Activated naive CD8-positive, alpha-beta T cell treated with anti-CD3 and anti-CD28 coated beads for 36 hours (primary cell): ENCODE measurements at regions not wholly inside any gene's neighbourhood (a gene's known extent, or its start where the extent isn't known, plus 50 kb on each side); places are given as distances from the start of the nearest gene placed in this dataset.

Source experiments
- DNase-seq: peaks from one replicate; pipeline ENCODE4 v3.0.0; 2021
- H3K27ac Mint-ChIP-seq: one replicate; pipeline ENCODE4 v1.8.0; 2022; ENCODE audit warnings: mild to moderate bottlenecking, moderate library complexity, mixed read lengths
- H3K27me3 Mint-ChIP-seq: one replicate; pipeline ENCODE4 v1.8.0; 2022; ENCODE audit warnings: mild to moderate bottlenecking, mixed read lengths
- H3K36me3 Mint-ChIP-seq: one replicate; pipeline ENCODE4 v1.8.0; 2021; ENCODE audit warnings: mild to moderate bottlenecking, mixed read lengths
- H3K4me1 Mint-ChIP-seq: one replicate; pipeline ENCODE4 v1.8.0; 2021; ENCODE audit warnings: mixed read lengths
- H3K4me3 Mint-ChIP-seq: one replicate; pipeline ENCODE4 v1.8.0; 2022; ENCODE audit warnings: mild to moderate bottlenecking, moderate library complexity, mixed read lengths
- H3K9me3 Mint-ChIP-seq: one replicate; pipeline ENCODE4 v1.8.0; 2022; ENCODE audit warnings: mixed read lengths

GRCh38 chr3:107206945-107207344 is 170.3 kb upstream of the CCDC54 start:
- DNase-seq: no peak
- no peaks in the 10 kb centered on the region for H3K9me3 Mint-ChIP-seq
- H3K27ac Mint-ChIP-seq: no peak overlapping the region
- peaks cover 10% of the 10 kb centered on the region for H3K27me3 Mint-ChIP-seq
- no peaks in the 10 kb centered on the region for H3K36me3 Mint-ChIP-seq
- H3K4me3 Mint-ChIP-seq: no peak overlapping the region
- no peaks in the 10 kb centered on the region for H3K4me1 Mint-ChIP-seq

GRCh38 chr3:107208100-107208499 is 169.1 kb upstream of the CCDC54 start:
- Mint-ChIP-seq H3K27me3 (peaks cover 10% of the 10 kb centered on the region), H3K27ac (no peak overlapping the region), H3K4me1 (peaks cover 3% of the 10 kb centered on the region), H3K9me3 (no peaks in the 10 kb centered on the region), H3K4me3 (no peak overlapping the region), H3K36me3 (no peaks in the 10 kb centered on the region)
- DNase-seq: no peak

GRCh38 chr3:107208796-107209195 is 168.4 kb upstream of the CCDC54 start:
- Mint-ChIP-seq H3K9me3 (no peaks in the 10 kb centered on the region), H3K36me3 (no peaks in the 10 kb centered on the region), H3K4me3 (no peak overlapping the region), H3K4me1 (peaks cover 3% of the 10 kb centered on the region), H3K27me3 (peaks cover 5% of the 10 kb centered on the region), H3K27ac (no peak overlapping the region)
- no peak for DNase-seq

- Mint-ChIP-seq H3K27me3 (peaks cover 9% of the 10 kb centered on the region), H3K4me1 (peaks cover 3% of the 10 kb centered on the region), H3K4me3 (no peak overlapping the region), H3K9me3 (no peaks in the 10 kb centered on the region), H3K36me3 (no peaks in the 10 kb centered on the region), H3K27ac (no peak overlapping the region)
- DNase-seq: no peak
These were observed 167.8 kb upstream of the CCDC54 start for GRCh38 chr3:107209302-107209990.

- Mint-ChIP-seq H3K4me1 (peaks cover 3% of the 10 kb centered on the region), H3K36me3 (no peaks in the 10 kb centered on the region), H3K27ac (no peak overlapping the region), H3K4me3 (no peak overlapping the region), H3K27me3 (peaks cover 9% of the 10 kb centered on the region), H3K9me3 (no peaks in the 10 kb centered on the region)
- DNase-seq: no peak
These were observed 165.6 kb upstream of the CCDC54 start for GRCh38 chr3:107211608-107212007.

GRCh38 chr3:107212618-107213017 is 164.6 kb upstream of the CCDC54 start:
- no peak overlapping the region for H3K27ac Mint-ChIP-seq
- H3K36me3 Mint-ChIP-seq: no peaks in the 10 kb centered on the region
- no peak for DNase-seq

GRCh38 chr3:107213044-107213669 is 164.1 kb upstream of the CCDC54 start:
- peaks cover 9% of the 10 kb centered on the region for H3K27me3 Mint-ChIP-seq
- no peaks in the 10 kb centered on the region for H3K36me3 Mint-ChIP-seq
- no peak overlapping the region for H3K4me3 Mint-ChIP-seq
- no peaks in the 10 kb centered on the region for H3K9me3 Mint-ChIP-seq
- no peak for DNase-seq
- no peak overlapping the region for H3K27ac Mint-ChIP-seq
- H3K4me1 Mint-ChIP-seq: peaks cover 3% of the 10 kb centered on the region

More at GRCh38 chr3:107212618-107213017, 164.6 kb upstream of the CCDC54 start:
- Mint-ChIP-seq H3K4me3 (no peak overlapping the region), H3K27me3 (peaks cover 9% of the 10 kb centered on the region), H3K4me1 (peaks cover 3% of the 10 kb centered on the region), H3K9me3 (no peaks in the 10 kb centered on the region)

GRCh38 chr3:107216229-107216628 is 161.0 kb upstream of the CCDC54 start:
- H3K9me3 Mint-ChIP-seq: no peaks in the 10 kb centered on the region
- H3K36me3 Mint-ChIP-seq: no peaks in the 10 kb centered on the region
- H3K4me3 Mint-ChIP-seq: no peak overlapping the region
- peaks cover 13% of the 10 kb centered on the region for H3K27me3 Mint-ChIP-seq
- peaks cover 3% of the 10 kb centered on the region for H3K4me1 Mint-ChIP-seq
- no peak overlapping the region for H3K27ac Mint-ChIP-seq
- DNase-seq: no peak

GRCh38 chr3:107216711-107217110 is 160.5 kb upstream of the CCDC54 start:
- peaks cover 3% of the 10 kb centered on the region for H3K4me1 Mint-ChIP-seq
- no peak for DNase-seq
- H3K27ac Mint-ChIP-seq: no peak overlapping the region
- H3K4me3 Mint-ChIP-seq: no peak overlapping the region
- no peaks in the 10 kb centered on the region for H3K9me3 Mint-ChIP-seq
- H3K27me3 Mint-ChIP-seq: peaks cover 11% of the 10 kb centered on the region
- H3K36me3 Mint-ChIP-seq: no peaks in the 10 kb centered on the region

GRCh38 chr3:107217172-107217571 is 160.1 kb upstream of the CCDC54 start:
- Mint-ChIP-seq H3K4me1 (peaks cover 3% of the 10 kb centered on the region), H3K27ac (no peak overlapping the region), H3K9me3 (no peaks in the 10 kb centered on the region), H3K36me3 (no peaks in the 10 kb centered on the region), H3K27me3 (peaks cover 8% of the 10 kb centered on the region), H3K4me3 (no peak overlapping the region)
- no peak for DNase-seq

- no peak overlapping the region for H3K4me3 Mint-ChIP-seq
- H3K36me3 Mint-ChIP-seq: no peaks in the 10 kb centered on the region
- H3K4me1 Mint-ChIP-seq: no peaks in the 10 kb centered on the region
- no peaks in the 10 kb centered on the region for H3K9me3 Mint-ChIP-seq
- no peak overlapping the region for H3K27ac Mint-ChIP-seq
- DNase-seq: no peak
- peaks cover 8% of the 10 kb centered on the region for H3K27me3 Mint-ChIP-seq
These were observed 158.4 kb upstream of the CCDC54 start for GRCh38 chr3:107218864-107219269.

- Mint-ChIP-seq H3K27me3 (peaks cover 4% of the 10 kb centered on the region), H3K4me3 (no peak overlapping the region), H3K4me1 (no peaks in the 10 kb centered on the region), H3K36me3 (no peaks in the 10 kb centered on the region), H3K9me3 (no peaks in the 10 kb centered on the region), H3K27ac (no peak overlapping the region)
- DNase-seq: no peak
These were observed 156.7 kb upstream of the CCDC54 start for GRCh38 chr3:107220538-107220937.

GRCh38 chr3:107221856-107222255 is 155.4 kb upstream of the CCDC54 start:
- H3K4me1 Mint-ChIP-seq: no peaks in the 10 kb centered on the region
- H3K4me3 Mint-ChIP-seq: no peak overlapping the region
- H3K27me3 Mint-ChIP-seq: peaks cover 4% of the 10 kb centered on the region
- DNase-seq: no peak
- H3K36me3 Mint-ChIP-seq: no peaks in the 10 kb centered on the region
- H3K9me3 Mint-ChIP-seq: no peaks in the 10 kb centered on the region
- H3K27ac Mint-ChIP-seq: no peak overlapping the region

- Mint-ChIP-seq H3K9me3 (no peaks in the 10 kb centered on the region), H3K4me3 (no peak overlapping the region), H3K36me3 (no peaks in the 10 kb centered on the region), H3K4me1 (no peaks in the 10 kb centered on the region), H3K27me3 (peaks cover 4% of the 10 kb centered on the region), H3K27ac (no peak overlapping the region)
- no peak for DNase-seq
These were observed 154.3 kb upstream of the CCDC54 start for GRCh38 chr3:107222907-107223306.

- DNase-seq: no peak
- Mint-ChIP-seq H3K36me3 (no peaks in the 10 kb centered on the region), H3K4me1 (no peaks in the 10 kb centered on the region)
These were observed 153.1 kb upstream of the CCDC54 start for GRCh38 chr3:107224026-107224596.

GRCh38 chr3:107227091-107227490 is 150.1 kb upstream of the CCDC54 start:
- DNase-seq: no peak
- Mint-ChIP-seq H3K4me1 (no peaks in the 10 kb centered on the region), H3K27ac (no peak overlapping the region), H3K36me3 (no peaks in the 10 kb centered on the region), H3K27me3 (peaks cover 3% of the 10 kb centered on the region), H3K4me3 (no peak overlapping the region), H3K9me3 (no peaks in the 10 kb centered on the region)

More at GRCh38 chr3:107224026-107224596, 153.1 kb upstream of the CCDC54 start:
- Mint-ChIP-seq H3K4me3 (no peak overlapping the region), H3K27ac (no peak overlapping the region), H3K9me3 (no peaks in the 10 kb centered on the region), H3K27me3 (no peaks in the 10 kb centered on the region)
